Bronchial epithelial cell (primary cell): ENCODE measurements at regions not wholly inside any gene's neighbourhood (a gene's known extent, or its start where the extent isn't known, plus 50 kb on each side); places are given as distances from the start of the nearest gene placed in this dataset.

ENCODE experiments used
- DNase-seq: peaks from one replicate; pipeline ENCODE4 v3.0.0-alpha.2; 2010; ENCODE audit warnings: low read depth
- FAIRE-seq: peaks from 2 replicates; lab custom pipeline; 2011; peaks lifted over from hg19 to GRCh38; lab: Jason Lieb, UNC
- H3K27me3 ChIP-seq: 2 replicates; pipeline ENCODE4 v1.5.1; 2011; ENCODE audit warnings: low read length; ENCODE audit not compliant: control insufficient read depth, insufficient read depth
- H3K36me3 ChIP-seq: 2 replicates; pipeline ENCODE4 v1.5.1; 2011; ENCODE audit warnings: low read length; ENCODE audit not compliant: control insufficient read depth, insufficient read depth
- H3K4me3 ChIP-seq: 2 replicates; pipeline ENCODE4 v1.5.1; 2011; ENCODE audit warnings: mild to moderate bottlenecking, low read depth, low read length, control low read depth
- TF ChIP-seq, protein P1 (sequence below): IDR thresholded peaks from 2 replicates; pipeline ENCODE4 v1.5.1; 2011; ENCODE audit warnings: mild to moderate bottlenecking, moderate library complexity, low read length, control low read depth, inconsistent platforms; ENCODE audit not compliant: insufficient read depth, severe bottlenecking

DNA sequence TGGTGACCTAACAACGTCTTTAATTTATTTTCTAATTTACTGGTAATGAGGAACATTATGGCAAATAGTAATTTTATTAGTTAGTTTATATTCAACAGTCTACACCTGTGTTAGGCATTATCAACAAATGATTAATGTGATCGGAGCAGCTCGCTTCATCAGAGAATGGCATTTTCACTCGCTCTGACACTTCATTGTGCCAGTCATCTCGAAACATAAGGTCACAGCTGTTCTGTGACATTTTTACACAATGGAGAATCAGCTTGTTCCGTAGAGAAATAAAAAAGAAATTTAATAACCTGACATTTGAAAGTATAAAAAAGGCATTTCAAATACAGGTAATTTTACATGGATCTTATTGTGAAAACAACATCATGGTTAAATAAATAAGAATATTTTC, 858.4 kb downstream of the SLITRK6 start:
- H3K27me3 ChIP-seq = no peaks in the 10 kb centered on the region
- no peak overlapping the region for H3K4me3 ChIP-seq
- FAIRE-seq (no peak), DNase-seq (no peak)
- no peaks in the 10 kb centered on the region for H3K36me3 ChIP-seq
- TF ChIP-seq, protein P1, sequence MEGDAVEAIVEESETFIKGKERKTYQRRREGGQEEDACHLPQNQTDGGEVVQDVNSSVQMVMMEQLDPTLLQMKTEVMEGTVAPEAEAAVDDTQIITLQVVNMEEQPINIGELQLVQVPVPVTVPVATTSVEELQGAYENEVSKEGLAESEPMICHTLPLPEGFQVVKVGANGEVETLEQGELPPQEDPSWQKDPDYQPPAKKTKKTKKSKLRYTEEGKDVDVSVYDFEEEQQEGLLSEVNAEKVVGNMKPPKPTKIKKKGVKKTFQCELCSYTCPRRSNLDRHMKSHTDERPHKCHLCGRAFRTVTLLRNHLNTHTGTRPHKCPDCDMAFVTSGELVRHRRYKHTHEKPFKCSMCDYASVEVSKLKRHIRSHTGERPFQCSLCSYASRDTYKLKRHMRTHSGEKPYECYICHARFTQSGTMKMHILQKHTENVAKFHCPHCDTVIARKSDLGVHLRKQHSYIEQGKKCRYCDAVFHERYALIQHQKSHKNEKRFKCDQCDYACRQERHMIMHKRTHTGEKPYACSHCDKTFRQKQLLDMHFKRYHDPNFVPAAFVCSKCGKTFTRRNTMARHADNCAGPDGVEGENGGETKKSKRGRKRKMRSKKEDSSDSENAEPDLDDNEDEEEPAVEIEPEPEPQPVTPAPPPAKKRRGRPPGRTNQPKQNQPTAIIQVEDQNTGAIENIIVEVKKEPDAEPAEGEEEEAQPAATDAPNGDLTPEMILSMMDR = no peak

DNA sequence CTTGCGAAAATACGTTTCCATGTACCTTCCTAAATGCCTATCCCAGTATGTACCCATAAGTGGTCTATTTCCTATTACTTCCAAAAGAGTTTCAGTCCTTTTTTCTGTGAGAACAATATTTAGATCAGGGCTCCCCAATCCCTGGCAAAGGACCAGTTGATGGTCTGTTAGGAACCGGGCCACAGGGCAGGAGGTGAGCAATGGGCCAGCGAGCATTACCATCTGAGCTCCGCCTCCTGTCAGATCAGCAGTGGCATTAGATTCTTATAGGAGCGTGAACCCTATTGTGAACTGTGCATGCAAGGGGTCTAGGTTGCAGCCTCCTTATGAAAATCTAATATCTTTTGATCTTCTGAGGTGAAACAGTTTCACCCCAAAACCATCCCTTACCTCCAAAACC, 859.1 kb downstream of the SLITRK6 start:
- TF ChIP-seq, protein P1 = no peak
- Histone ChIP-seq H3K27me3 (no peaks in the 10 kb centered on the region), H3K4me3 (no peak overlapping the region), H3K36me3 (no peaks in the 10 kb centered on the region)
- FAIRE-seq (no peak), DNase-seq (no peak)

DNA sequence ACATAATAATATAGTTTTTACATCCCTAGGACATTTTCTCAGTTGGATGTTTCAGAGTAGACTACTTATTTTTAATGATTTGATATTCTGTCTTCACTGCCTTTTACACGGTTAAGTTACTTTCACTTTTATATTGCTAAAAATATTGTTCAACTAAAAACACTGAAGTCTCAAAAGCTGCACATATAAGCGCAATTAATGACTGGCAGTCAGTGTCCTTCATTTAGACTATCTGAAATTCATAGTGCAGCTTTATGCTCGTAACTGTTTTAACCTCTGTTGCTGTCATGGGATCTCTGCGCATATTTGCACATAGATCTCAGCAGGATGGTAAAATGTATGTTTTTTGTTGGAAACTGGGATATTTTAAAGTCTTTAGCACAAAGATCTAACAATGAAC, 864.3 kb downstream of the SLITRK6 start:
- no peak overlapping the region for H3K4me3 ChIP-seq
- no peak for DNase-seq
- no peaks in the 10 kb centered on the region for H3K36me3 ChIP-seq
- no peak for FAIRE-seq
- TF ChIP-seq, protein P1 = no peak
- H3K27me3 ChIP-seq = no peaks in the 10 kb centered on the region

DNA sequence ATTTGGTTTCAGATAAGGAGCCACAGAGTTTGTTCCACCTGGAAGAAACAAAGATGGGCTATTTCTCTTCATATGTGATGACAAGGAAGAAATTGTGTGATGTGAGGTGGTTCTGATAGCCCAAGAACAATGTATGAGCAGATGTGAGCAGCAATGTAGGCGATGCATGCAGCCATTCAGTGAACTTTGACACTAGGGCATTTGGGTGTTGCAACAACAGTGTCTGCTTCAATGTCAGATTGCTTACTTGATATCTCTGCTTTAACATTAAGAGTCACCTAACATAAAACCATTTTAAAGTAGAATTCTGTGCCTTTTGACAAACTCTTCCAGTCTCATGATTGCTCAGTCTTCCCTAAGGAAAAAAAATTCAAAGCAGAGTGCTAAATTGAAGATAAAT, 865.4 kb downstream of the SLITRK6 start:
- Histone ChIP-seq H3K36me3 (no peaks in the 10 kb centered on the region), H3K4me3 (no peak overlapping the region), H3K27me3 (no peaks in the 10 kb centered on the region)
- DNase-seq = no peak
- no peak for FAIRE-seq
- TF ChIP-seq, protein P1 = no peak

DNA sequence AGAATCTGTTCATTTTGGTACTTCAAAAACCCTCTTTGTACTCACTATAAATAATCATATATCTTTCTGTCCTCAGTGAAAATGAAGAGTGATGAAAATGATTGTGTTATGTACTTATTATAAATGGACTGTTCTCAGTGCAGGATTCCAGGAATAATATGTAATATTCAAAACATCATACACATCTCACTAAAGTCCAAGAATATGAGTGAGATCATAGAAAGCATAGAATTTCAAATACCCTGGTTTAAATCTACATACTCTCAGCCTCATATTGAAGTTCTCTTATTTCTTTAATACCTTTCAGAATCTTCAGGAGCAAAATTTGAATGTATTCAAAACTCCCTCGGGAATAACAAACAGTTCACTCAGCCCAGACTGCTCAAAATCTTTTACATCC, 868.0 kb downstream of the SLITRK6 start:
- H3K4me3 ChIP-seq = no peak overlapping the region
- H3K36me3 ChIP-seq = no peaks in the 10 kb centered on the region
- DNase-seq (no peak), FAIRE-seq (no peak)
- no peaks in the 10 kb centered on the region for H3K27me3 ChIP-seq
- TF ChIP-seq, protein P1 = no peak

DNA sequence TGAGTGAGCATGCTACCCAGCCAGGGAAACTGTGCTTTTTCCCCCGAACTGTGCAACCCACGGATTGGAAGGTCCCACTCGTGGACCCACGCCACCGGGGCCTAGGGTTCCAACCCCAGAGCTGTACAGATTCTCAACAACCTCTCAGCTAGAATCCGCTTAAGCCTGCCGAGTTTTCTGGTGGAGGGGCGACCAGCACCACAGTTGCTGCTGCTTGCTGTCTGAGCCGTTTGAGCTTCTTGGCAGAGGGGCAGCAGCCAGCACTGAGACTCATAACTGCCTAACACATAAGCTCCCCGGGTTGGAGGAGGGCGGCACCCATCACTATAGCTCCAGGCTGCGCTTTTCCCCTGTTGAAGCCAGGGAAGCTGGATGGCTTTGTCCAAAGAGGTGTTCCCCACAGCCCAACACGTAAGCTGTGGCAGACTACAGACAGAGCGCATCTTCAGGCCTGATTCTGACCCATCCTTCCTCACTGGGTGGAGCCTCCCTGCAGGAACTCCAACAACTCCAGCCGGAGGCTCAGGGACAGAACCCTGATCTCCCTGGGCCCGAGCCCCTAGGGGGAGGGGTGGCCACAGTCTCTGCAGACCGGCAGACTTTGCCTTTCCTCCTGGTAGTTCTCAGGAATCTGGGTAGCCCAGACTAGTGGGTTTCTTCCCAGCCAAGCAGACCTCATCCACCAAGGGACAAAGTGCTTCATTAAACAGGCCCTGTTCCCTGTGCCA, 871.6 kb downstream of the SLITRK6 start:
- TF ChIP-seq, protein P1 = no peak
- no peak overlapping the region for H3K4me3 ChIP-seq
- FAIRE-seq (no peak), DNase-seq (no peak)
- no peaks in the 10 kb centered on the region for H3K36me3 ChIP-seq
- no peaks in the 10 kb centered on the region for H3K27me3 ChIP-seq
